HFF-Myc (cell line): ENCODE measurements at regions not wholly inside any gene's neighbourhood (a gene's known extent, or its start where the extent isn't known, plus 50 kb on each side); places are given as distances from the start of the nearest gene placed in this dataset.

ENCODE experiments used
- DNase-seq: peaks from one replicate; pipeline ENCODE4 v3.0.0-alpha.2; 2011; ENCODE audit warnings: low read depth; ENCODE audit errors: extremely low read depth
- H3K4me3 ChIP-seq: replicated peaks from 2 replicates; pipeline ENCODE4 v1.5.1; 2011; ENCODE audit warnings: low read depth, mild to moderate bottlenecking, control low read depth, low read length
- TF ChIP-seq, protein P1 (sequence below): IDR thresholded peaks from 2 replicates; pipeline ENCODE4 v1.5.1; 2012; ENCODE audit warnings: mild to moderate bottlenecking, low read depth, low read length, control low read depth; ENCODE audit errors: missing control alignments

DNA sequence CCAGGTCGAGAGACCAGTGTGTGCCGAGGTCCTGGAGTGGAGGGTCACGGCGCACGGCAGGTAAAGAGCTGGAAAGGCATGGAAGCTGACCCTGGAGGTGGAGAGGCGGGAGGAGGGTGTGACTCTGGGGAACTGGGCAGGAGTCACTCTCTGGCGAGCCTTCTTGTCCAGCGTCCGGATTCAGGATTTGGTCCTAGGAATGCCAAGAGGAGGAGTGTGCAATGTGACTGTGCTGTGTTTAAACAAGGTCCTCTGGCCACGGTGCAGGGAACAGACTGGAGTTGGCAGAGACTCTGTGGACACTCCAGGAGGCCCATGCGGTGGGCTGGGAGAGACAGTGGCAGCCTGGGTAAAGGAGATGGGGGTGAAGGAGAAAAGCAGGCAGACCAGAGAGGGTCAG is 64.2 kb upstream of the CASZ1 start:
- no peak overlapping the region for H3K4me3 ChIP-seq
- TF ChIP-seq, protein P1, sequence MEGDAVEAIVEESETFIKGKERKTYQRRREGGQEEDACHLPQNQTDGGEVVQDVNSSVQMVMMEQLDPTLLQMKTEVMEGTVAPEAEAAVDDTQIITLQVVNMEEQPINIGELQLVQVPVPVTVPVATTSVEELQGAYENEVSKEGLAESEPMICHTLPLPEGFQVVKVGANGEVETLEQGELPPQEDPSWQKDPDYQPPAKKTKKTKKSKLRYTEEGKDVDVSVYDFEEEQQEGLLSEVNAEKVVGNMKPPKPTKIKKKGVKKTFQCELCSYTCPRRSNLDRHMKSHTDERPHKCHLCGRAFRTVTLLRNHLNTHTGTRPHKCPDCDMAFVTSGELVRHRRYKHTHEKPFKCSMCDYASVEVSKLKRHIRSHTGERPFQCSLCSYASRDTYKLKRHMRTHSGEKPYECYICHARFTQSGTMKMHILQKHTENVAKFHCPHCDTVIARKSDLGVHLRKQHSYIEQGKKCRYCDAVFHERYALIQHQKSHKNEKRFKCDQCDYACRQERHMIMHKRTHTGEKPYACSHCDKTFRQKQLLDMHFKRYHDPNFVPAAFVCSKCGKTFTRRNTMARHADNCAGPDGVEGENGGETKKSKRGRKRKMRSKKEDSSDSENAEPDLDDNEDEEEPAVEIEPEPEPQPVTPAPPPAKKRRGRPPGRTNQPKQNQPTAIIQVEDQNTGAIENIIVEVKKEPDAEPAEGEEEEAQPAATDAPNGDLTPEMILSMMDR: no peak

DNA sequence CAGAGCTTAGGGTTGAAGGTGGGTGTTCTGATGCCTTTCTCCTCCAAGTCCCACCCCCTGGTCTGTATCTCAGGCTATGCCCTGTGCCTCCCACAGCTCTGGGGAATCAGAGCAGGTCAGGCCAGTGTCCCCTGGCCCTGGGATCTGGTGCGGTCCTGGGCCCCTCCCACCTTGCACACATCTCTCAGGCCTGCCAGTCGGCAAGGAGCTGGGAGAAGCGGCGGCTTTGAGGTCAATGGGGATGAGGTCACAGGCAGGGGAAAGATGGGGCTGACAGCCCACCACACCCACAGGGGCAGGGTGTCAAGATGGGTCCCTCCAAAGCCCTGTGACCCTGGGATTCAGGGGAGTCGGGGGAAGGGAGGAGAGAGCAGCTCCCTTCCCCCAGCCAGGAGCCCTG is 65.4 kb upstream of the CASZ1 start:
- no peak overlapping the region for H3K4me3 ChIP-seq
- no peak for DNase-seq
- TF ChIP-seq, protein P1: no peak

More for the DNA sequence above, 64.2 kb upstream of the CASZ1 start:
- DNase-seq: no peak

DNA sequence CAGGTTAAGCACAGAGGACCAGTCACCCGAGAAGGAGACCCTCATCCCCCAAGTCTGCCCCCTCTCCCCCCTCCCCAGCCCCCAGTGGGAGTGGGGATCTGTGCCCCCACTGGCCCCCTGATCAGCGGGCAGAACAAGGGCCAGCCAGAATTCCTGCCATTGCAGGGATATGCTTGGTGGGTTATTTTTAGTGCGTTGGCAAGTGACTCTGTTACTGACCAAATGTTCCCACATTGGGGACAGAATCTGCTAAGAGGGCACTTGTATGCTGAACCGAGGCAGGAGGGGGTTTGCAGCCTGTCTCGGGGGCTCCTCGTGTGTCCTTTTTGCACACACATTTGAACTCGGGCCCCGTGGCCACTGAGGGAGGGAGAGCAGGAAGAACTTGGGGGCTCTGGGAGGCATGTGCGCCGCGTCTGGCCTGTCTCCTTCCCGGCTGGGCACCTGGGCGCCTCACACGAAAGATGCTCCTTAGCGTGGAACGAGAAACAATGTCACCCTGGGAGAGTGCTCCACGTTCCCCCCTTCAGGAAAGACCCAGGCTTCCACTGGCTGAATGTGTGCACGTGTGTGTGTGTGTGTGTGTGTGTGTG is 66.4 kb upstream of the CASZ1 start:
- no peak for DNase-seq
- H3K4me3 ChIP-seq: no peak overlapping the region
- TF ChIP-seq, protein P1: no peak

DNA sequence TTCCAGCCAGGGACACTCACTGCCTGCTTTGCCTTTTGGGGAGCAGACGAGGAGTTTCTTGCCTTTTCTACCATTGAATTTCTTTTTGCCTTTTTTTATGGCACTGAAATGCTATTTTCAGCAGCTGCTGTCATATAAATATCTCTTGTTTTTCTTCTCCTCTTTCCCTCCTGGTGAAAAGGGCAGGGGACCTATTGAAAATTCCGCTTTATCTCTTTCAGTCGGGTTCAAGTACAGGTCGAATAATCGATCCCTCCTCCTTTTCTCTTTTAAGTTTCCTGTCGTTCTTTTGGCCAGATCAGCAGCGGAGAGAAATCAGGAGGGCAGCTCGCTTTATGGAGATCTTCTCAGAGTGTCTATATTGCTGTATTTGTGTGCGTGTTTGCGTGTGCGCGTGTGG is 67.4 kb upstream of the CASZ1 start:
- no peak for DNase-seq
- TF ChIP-seq, protein P1: no peak
- no peak overlapping the region for H3K4me3 ChIP-seq

DNA sequence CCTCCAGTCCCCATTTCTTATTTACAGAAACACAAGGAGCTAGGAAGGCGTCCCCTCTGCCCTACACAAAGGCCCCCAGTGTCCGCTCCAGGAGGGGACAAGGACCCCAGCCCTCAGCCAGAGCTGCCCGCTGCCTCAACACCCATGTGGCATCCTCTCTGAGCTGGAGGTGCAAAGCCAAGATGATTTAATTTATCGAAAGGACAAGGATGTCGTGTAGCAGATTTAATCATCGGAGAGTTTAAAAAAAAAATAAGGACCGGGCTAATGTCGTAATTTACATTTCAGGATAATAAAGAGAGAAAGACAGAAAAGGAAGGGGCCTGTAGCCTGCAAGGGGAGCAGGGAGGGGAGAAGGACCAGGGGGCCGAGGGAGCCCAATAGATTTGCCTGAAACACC is 68.3 kb upstream of the CASZ1 start:
- H3K4me3 ChIP-seq: no peak overlapping the region
- TF ChIP-seq, protein P1: no peak
- DNase-seq: no peak

DNA sequence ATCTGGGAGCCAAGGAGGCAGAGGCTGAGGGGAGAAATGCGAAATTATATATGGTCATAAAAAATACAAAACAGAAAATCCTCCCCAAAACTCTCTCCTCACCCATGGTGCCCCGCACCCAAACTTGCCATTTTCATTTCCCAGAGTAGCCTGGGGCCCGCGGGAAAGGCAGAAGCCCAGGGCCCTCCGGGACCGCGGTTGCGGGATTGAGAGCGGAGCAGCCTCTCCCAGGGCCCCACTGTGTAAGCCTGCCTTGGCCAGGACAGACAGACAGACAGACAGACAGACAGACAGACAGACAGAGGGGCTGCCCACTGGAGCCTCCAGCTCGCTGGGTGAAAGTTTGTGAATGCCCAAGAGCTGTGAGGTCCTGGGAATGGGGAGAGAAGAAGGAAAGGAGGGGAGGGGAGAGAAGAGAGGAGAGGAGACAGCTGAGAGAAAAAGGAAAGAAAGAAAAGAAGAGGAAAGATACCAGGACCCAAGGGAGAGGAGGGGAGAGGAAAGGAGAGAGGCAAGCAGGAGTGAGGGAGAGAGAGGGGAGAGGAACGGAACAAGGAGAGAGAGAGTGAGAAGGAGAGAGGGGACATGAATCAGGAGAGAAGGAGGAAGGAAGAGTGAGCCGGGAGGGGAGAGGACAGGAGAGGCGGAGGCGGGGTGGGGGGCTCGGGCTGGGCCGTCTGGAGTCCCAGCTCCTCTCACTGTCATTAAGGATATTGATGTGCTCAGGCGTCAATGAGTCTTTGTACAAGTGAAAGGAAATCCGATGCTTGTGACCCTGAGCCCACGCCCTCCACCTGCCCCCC is 69.3 kb upstream of the CASZ1 start:
- no peak for DNase-seq
- TF ChIP-seq, protein P1: no peak
- H3K4me3 ChIP-seq: no peak overlapping the region
